ENCODE measurements at regions not wholly inside any gene's neighbourhood (a gene's known extent, or its start where the extent isn't known, plus 50 kb on each side); places are given as distances from the start of the nearest gene placed in this dataset.

GRCh38 chr5:175282611-175283225, 161.3 kb downstream of the DRD1 start:
- Mint-ChIP-seq H3K36me3 (ENCODE audit: low read depth) (no peaks in the 10 kb centered on the region), H3K27ac (no peak overlapping the region), H3K4me1 (ENCODE audit: low read depth) (no peaks in the 10 kb centered on the region), H3K9me3 (no peaks in the 10 kb centered on the region), H3K27me3 (peaks cover 3% of the 10 kb centered on the region), H3K4me3 (no peak overlapping the region)

- Mint-ChIP-seq H3K4me1 (ENCODE audit: low read depth) (no peaks in the 10 kb centered on the region), H3K36me3 (ENCODE audit: low read depth) (no peaks in the 10 kb centered on the region), H3K4me3 (no peak overlapping the region), H3K9me3 (no peaks in the 10 kb centered on the region), H3K27ac (no peak overlapping the region), H3K27me3 (peaks cover 3% of the 10 kb centered on the region)
Measured at GRCh38 chr5:175281714-175282113, 162.3 kb downstream of the DRD1 start.

GRCh38 chr5:175281257-175281656, 162.7 kb downstream of the DRD1 start:
- Mint-ChIP-seq H3K27me3 (peaks cover 3% of the 10 kb centered on the region), H3K4me3 (no peak overlapping the region), H3K36me3 (ENCODE audit: low read depth) (no peaks in the 10 kb centered on the region), H3K27ac (no peak overlapping the region), H3K4me1 (ENCODE audit: low read depth) (no peaks in the 10 kb centered on the region), H3K9me3 (no peaks in the 10 kb centered on the region)

GRCh38 chr5:175279506-175279905, 164.5 kb downstream of the DRD1 start:
- Mint-ChIP-seq H3K36me3 (ENCODE audit: low read depth) (no peaks in the 10 kb centered on the region), H3K4me3 (no peak overlapping the region), H3K27me3 (peaks cover 3% of the 10 kb centered on the region), H3K9me3 (no peaks in the 10 kb centered on the region), H3K4me1 (ENCODE audit: low read depth) (no peaks in the 10 kb centered on the region), H3K27ac (no peak overlapping the region)

DNA sequence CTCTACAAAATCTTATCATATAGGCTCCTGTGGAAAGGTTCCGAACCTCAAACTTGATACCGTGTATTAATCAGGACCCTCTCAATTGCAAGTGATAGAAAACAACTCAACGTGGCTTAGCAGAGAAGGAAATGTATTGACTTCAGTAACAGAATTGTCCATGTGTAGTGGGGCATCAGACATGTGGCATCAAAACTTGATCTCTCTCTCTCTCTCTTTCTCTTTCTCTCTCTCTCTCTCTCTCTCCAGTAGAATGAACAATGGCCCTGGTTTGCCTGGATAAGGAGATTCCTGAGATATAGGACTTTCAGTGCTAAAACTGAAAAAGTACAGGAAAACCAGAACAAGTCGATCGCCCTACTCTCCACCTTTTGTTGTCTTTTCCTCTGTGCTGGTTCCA, 168.2 kb downstream of the DRD1 start:
- no peak overlapping the region for H3K4me3 Mint-ChIP-seq
- no peaks in the 10 kb centered on the region for H3K36me3 Mint-ChIP-seq (ENCODE audit: low read depth)
- H3K4me1 Mint-ChIP-seq (ENCODE audit: low read depth) = no peaks in the 10 kb centered on the region
- H3K27me3 Mint-ChIP-seq = peaks cover 7% of the 10 kb centered on the region
- no peak overlapping the region for H3K27ac Mint-ChIP-seq
- H3K9me3 Mint-ChIP-seq = no peaks in the 10 kb centered on the region

DNA sequence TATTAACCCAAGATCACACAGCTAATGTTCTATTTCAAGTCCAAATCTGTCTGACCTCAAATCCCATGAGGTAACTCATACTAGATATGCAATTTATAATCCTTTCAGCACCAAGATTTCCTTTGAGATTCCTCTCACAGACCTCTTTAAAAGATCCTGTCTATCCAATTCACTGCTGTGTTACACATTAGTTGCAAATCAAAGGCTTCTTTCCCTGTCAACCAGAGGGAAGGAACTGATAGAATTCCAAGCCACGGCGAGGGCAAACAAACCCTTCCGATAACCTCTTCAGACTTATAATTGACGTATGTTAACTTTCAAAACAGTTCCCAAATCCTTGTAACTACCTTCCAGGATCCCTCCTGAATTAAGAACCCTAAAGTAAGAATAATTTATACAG, 168.9 kb downstream of the DRD1 start:
- Mint-ChIP-seq H3K36me3 (ENCODE audit: low read depth) (no peaks in the 10 kb centered on the region), H3K4me3 (no peak overlapping the region), H3K27me3 (peaks cover 9% of the 10 kb centered on the region)

DNA sequence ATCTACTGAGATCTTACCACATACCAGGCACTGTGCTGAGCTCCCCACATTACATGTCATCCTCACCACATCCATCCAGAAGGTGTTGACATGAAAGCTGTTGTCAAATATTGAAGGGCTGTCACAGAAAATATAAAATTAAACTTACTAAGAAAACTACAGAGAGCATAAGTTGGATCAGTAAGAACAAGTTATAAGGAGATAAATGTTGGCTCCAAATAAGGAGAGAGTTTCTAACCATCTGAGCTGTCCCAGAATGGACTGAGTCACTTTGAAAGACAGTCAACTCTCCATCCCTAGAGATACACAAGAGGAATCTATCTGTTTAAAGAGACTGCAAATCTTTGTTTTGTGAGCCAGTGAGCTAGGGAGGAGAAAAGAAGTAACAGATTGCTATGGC, 169.8 kb downstream of the DRD1 start:
- no peak overlapping the region for H3K4me3 Mint-ChIP-seq
- no peaks in the 10 kb centered on the region for H3K36me3 Mint-ChIP-seq (ENCODE audit: low read depth)
- H3K9me3 Mint-ChIP-seq = no peaks in the 10 kb centered on the region
- H3K27me3 Mint-ChIP-seq = peaks cover 11% of the 10 kb centered on the region
- H3K27ac Mint-ChIP-seq = no peak overlapping the region
- no peaks in the 10 kb centered on the region for H3K4me1 Mint-ChIP-seq (ENCODE audit: low read depth)

More for the DNA sequence above, 168.9 kb downstream of the DRD1 start:
- Mint-ChIP-seq H3K4me1 (ENCODE audit: low read depth) (no peaks in the 10 kb centered on the region), H3K9me3 (no peaks in the 10 kb centered on the region), H3K27ac (no peak overlapping the region)

DNA sequence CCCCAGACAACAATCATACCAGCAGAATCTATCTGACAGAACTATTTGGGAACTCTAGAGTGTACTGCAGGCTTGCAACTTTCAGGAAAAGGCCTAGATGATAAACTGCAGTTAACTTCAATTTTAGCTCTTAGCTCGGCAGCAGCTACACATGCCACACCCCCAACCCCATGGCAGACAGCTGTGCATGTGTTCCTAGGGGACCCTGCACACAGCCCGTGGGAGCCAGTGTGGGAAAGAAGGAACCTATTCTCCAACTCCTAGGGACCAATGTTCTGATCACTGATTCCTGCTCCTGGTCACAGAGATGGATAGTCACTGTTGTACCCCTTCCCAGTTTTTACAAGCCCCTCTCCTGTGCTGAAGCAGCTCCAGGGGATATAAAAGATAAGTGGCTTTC, 179.6 kb downstream of the DRD1 start:
- H3K4me3 Mint-ChIP-seq = no peak overlapping the region
- H3K36me3 Mint-ChIP-seq (ENCODE audit: low read depth) = no peaks in the 10 kb centered on the region
- H3K9me3 Mint-ChIP-seq = peaks cover 7% of the 10 kb centered on the region
- H3K27me3 Mint-ChIP-seq = peaks cover 14% of the 10 kb centered on the region
- H3K27ac Mint-ChIP-seq = no peak overlapping the region
- no peaks in the 10 kb centered on the region for H3K4me1 Mint-ChIP-seq (ENCODE audit: low read depth)

- H3K27me3 Mint-ChIP-seq = peaks cover 14% of the 10 kb centered on the region
- H3K4me3 Mint-ChIP-seq = no peak overlapping the region
- H3K36me3 Mint-ChIP-seq (ENCODE audit: low read depth) = no peaks in the 10 kb centered on the region
- H3K9me3 Mint-ChIP-seq = peaks cover 7% of the 10 kb centered on the region
- no peaks in the 10 kb centered on the region for H3K4me1 Mint-ChIP-seq (ENCODE audit: low read depth)
- no peak overlapping the region for H3K27ac Mint-ChIP-seq
Measured at GRCh38 chr5:175263776-175264175, 180.2 kb downstream of the DRD1 start.

- Mint-ChIP-seq H3K27me3 (peaks cover 14% of the 10 kb centered on the region), H3K36me3 (ENCODE audit: low read depth) (no peaks in the 10 kb centered on the region), H3K4me1 (ENCODE audit: low read depth) (no peaks in the 10 kb centered on the region)
Measured at GRCh38 chr5:175261526-175261925, 182.5 kb downstream of the DRD1 start.

DNA sequence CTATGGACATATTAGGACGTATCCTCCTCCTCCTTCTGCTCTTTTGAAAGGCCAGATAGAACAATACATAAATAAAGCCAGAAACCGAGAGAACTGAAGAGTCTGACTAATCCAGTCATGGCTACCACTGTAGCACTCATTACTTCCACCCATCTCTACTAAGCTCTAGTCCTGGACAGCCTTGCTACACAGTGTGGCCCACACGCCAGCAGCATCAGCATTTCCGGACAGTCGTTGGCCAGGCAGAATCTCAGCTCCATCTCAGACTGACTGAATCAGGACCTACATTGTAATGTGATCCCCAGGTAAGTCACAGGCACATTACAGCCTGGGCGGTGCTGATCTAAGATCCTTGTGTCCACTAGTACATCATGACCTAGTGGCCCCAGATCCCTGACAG, 182.9 kb downstream of the DRD1 start:
- H3K27me3 Mint-ChIP-seq = peaks cover 14% of the 10 kb centered on the region
- H3K4me1 Mint-ChIP-seq (ENCODE audit: low read depth) = no peaks in the 10 kb centered on the region
- no peak overlapping the region for H3K27ac Mint-ChIP-seq
- no peak overlapping the region for H3K4me3 Mint-ChIP-seq
- H3K36me3 Mint-ChIP-seq (ENCODE audit: low read depth) = no peaks in the 10 kb centered on the region
- peaks cover 7% of the 10 kb centered on the region for H3K9me3 Mint-ChIP-seq

More at GRCh38 chr5:175261526-175261925, 182.5 kb downstream of the DRD1 start:
- Mint-ChIP-seq H3K27ac (no peak overlapping the region), H3K9me3 (peaks cover 7% of the 10 kb centered on the region), H3K4me3 (no peak overlapping the region)

DNA sequence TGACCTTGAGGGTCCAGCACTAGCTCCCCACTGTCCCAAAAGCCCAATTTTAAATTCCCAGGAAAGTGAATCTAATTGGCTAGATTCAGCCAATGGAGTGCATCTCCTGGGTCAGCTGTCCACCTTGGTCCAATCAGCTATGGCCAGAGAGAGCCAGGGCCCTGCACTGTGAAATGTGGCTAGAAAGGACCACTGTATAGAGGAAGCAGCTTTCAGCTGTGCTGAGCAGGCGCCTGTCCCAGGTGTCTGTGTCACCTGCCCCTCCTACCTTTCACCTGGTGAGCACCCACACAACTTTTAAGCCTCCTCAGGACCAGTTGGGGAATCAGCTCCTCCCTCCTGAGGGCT, 186.2 kb downstream of the DRD1 start:
- Mint-ChIP-seq H3K27me3 (peaks cover 14% of the 10 kb centered on the region), H3K27ac (no peak overlapping the region), H3K9me3 (peaks cover 5% of the 10 kb centered on the region), H3K36me3 (ENCODE audit: low read depth) (no peaks in the 10 kb centered on the region), H3K4me1 (ENCODE audit: low read depth) (peaks cover 10% of the 10 kb centered on the region), H3K4me3 (no peak overlapping the region)

- H3K4me1 Mint-ChIP-seq (ENCODE audit: low read depth) = peaks cover 10% of the 10 kb centered on the region
- no peak overlapping the region for H3K4me3 Mint-ChIP-seq
- no peaks in the 10 kb centered on the region for H3K36me3 Mint-ChIP-seq (ENCODE audit: low read depth)
- H3K27me3 Mint-ChIP-seq = peaks cover 14% of the 10 kb centered on the region
- H3K27ac Mint-ChIP-seq = no peak overlapping the region
- peaks cover 5% of the 10 kb centered on the region for H3K9me3 Mint-ChIP-seq
Measured at GRCh38 chr5:175257128-175257846, 186.7 kb downstream of the DRD1 start.

- H3K36me3 Mint-ChIP-seq (ENCODE audit: low read depth) = no peaks in the 10 kb centered on the region
- H3K4me3 Mint-ChIP-seq = no peak overlapping the region
- H3K27me3 Mint-ChIP-seq = no peaks in the 10 kb centered on the region
- H3K27ac Mint-ChIP-seq = no peak overlapping the region
- peaks cover 10% of the 10 kb centered on the region for H3K4me1 Mint-ChIP-seq (ENCODE audit: low read depth)
- H3K9me3 Mint-ChIP-seq = no peaks in the 10 kb centered on the region
Measured at GRCh38 chr5:175254155-175254554, 189.8 kb downstream of the DRD1 start.

- H3K4me3 Mint-ChIP-seq = no peak overlapping the region
- H3K27ac Mint-ChIP-seq = no peak overlapping the region
- no peaks in the 10 kb centered on the region for H3K36me3 Mint-ChIP-seq (ENCODE audit: low read depth)
- peaks cover 2% of the 10 kb centered on the region for H3K27me3 Mint-ChIP-seq
- H3K9me3 Mint-ChIP-seq = no peaks in the 10 kb centered on the region
- H3K4me1 Mint-ChIP-seq (ENCODE audit: low read depth) = peaks cover 10% of the 10 kb centered on the region
Measured at GRCh38 chr5:175253597-175253996, 190.4 kb downstream of the DRD1 start.

Measured in stimulated activated naive CD8-positive, alpha-beta T cell treated with anti-CD3 and anti-CD28 coated beads, Interleukin-15, Interleukin-2, amounts not matched to agents 100 ng/mL and 50 ng/mL, for 24 hours (primary cell).